ENCODE measurements at regions not wholly inside any gene's neighbourhood (a gene's known extent, or its start where the extent isn't known, plus 50 kb on each side); places are given as distances from the start of the nearest gene placed in this dataset.

- TF ChIP-seq, protein P1, sequence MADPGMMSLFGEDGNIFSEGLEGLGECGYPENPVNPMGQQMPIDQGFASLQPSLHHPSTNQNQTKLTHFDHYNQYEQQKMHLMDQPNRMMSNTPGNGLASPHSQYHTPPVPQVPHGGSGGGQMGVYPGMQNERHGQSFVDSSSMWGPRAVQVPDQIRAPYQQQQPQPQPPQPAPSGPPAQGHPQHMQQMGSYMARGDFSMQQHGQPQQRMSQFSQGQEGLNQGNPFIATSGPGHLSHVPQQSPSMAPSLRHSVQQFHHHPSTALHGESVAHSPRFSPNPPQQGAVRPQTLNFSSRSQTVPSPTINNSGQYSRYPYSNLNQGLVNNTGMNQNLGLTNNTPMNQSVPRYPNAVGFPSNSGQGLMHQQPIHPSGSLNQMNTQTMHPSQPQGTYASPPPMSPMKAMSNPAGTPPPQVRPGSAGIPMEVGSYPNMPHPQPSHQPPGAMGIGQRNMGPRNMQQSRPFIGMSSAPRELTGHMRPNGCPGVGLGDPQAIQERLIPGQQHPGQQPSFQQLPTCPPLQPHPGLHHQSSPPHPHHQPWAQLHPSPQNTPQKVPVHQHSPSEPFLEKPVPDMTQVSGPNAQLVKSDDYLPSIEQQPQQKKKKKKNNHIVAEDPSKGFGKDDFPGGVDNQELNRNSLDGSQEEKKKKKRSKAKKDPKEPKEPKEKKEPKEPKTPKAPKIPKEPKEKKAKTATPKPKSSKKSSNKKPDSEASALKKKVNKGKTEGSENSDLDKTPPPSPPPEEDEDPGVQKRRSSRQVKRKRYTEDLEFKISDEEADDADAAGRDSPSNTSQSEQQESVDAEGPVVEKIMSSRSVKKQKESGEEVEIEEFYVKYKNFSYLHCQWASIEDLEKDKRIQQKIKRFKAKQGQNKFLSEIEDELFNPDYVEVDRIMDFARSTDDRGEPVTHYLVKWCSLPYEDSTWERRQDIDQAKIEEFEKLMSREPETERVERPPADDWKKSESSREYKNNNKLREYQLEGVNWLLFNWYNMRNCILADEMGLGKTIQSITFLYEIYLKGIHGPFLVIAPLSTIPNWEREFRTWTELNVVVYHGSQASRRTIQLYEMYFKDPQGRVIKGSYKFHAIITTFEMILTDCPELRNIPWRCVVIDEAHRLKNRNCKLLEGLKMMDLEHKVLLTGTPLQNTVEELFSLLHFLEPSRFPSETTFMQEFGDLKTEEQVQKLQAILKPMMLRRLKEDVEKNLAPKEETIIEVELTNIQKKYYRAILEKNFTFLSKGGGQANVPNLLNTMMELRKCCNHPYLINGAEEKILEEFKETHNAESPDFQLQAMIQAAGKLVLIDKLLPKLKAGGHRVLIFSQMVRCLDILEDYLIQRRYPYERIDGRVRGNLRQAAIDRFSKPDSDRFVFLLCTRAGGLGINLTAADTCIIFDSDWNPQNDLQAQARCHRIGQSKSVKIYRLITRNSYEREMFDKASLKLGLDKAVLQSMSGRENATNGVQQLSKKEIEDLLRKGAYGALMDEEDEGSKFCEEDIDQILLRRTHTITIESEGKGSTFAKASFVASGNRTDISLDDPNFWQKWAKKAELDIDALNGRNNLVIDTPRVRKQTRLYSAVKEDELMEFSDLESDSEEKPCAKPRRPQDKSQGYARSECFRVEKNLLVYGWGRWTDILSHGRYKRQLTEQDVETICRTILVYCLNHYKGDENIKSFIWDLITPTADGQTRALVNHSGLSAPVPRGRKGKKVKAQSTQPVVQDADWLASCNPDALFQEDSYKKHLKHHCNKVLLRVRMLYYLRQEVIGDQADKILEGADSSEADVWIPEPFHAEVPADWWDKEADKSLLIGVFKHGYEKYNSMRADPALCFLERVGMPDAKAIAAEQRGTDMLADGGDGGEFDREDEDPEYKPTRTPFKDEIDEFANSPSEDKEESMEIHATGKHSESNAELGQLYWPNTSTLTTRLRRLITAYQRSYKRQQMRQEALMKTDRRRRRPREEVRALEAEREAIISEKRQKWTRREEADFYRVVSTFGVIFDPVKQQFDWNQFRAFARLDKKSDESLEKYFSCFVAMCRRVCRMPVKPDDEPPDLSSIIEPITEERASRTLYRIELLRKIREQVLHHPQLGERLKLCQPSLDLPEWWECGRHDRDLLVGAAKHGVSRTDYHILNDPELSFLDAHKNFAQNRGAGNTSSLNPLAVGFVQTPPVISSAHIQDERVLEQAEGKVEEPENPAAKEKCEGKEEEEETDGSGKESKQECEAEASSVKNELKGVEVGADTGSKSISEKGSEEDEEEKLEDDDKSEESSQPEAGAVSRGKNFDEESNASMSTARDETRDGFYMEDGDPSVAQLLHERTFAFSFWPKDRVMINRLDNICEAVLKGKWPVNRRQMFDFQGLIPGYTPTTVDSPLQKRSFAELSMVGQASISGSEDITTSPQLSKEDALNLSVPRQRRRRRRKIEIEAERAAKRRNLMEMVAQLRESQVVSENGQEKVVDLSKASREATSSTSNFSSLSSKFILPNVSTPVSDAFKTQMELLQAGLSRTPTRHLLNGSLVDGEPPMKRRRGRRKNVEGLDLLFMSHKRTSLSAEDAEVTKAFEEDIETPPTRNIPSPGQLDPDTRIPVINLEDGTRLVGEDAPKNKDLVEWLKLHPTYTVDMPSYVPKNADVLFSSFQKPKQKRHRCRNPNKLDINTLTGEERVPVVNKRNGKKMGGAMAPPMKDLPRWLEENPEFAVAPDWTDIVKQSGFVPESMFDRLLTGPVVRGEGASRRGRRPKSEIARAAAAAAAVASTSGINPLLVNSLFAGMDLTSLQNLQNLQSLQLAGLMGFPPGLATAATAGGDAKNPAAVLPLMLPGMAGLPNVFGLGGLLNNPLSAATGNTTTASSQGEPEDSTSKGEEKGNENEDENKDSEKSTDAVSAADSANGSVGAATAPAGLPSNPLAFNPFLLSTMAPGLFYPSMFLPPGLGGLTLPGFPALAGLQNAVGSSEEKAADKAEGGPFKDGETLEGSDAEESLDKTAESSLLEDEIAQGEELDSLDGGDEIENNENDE (IDR thresholded peaks at IDR 0.05; ENCODE audit: insufficient replicate concordance, low read length), result no peak
Measured at GRCh38 chr13:76363682-76364289, 522.4 kb downstream of the KCTD12 start (continued).

All from H1 (cell line).